K562 (cell line): ENCODE measurements at regions not wholly inside any gene's neighbourhood (a gene's known extent, or its start where the extent isn't known, plus 50 kb on each side); places are given as distances from the start of the nearest gene placed in this dataset.

ENCODE experiments used
- CBX1 ChIP-seq: sonication (generic); IDR thresholded peaks from 2 replicates; pipeline ENCODE4 v1.6.1; 2016; ENCODE audit warnings: antibody characterized with exemption, low read depth, mild to moderate bottlenecking
- CREB3 ChIP-seq: fragments of 450-650 bp; conservative IDR thresholded peaks from 2 replicates; pipeline ENCODE4 v1.6.1; 2016; ENCODE audit warnings: missing genetic modification characterization, low read depth, mild to moderate bottlenecking, missing compliant biosample characterization, moderate library complexity
- GATAD2B ChIP-seq: fragments of 450-650 bp; IDR thresholded peaks from 2 replicates; pipeline ENCODE4 v1.6.1; 2017; ENCODE audit warnings: mild to moderate bottlenecking, borderline replicate concordance
- HINFP ChIP-seq: fragments of 450-650 bp; conservative IDR thresholded peaks from 2 replicates; pipeline ENCODE4 v1.6.1; 2016; ENCODE audit warnings: missing genetic modification characterization, low read depth, mild to moderate bottlenecking, control low read depth, missing compliant biosample characterization
- KAT2B ChIP-seq: IDR thresholded peaks from one replicate; pipeline ENCODE4 v1.6.1; 2012; ENCODE audit warnings: low read depth, mild to moderate bottlenecking, control low read depth, inconsistent platforms, low read length, moderate library complexity
- MITF ChIP-seq: IDR thresholded peaks from 2 replicates; pipeline ENCODE4 v1.6.1; 2014; ENCODE audit warnings: antibody characterized with exemption
- NFRKB ChIP-seq: fragments of 450-650 bp; IDR thresholded peaks from 2 replicates; pipeline ENCODE4 v1.6.1; 2016; ENCODE audit warnings: low read depth
- NR4A1 ChIP-seq, 2 experiments: fragments of 250-450 bp in 1 of 2; fragments of 450-650 bp in 1 of 2; sonication (Bioruptor Pico) in 1 of 2; IDR thresholded peaks; 2 replicates each; pipeline versions ENCODE4 v1.4.0 to v1.6.1; 2016 to 2020; ENCODE audit warnings: mild to moderate bottlenecking in 2 of 2, missing compliant biosample characterization in 1 of 2, missing genetic modification characterization in 1 of 2, moderate library complexity in 1 of 2
- PHB ChIP-seq: fragments of 250-450 bp; sonication (Bioruptor Pico); IDR thresholded peaks from 2 replicates; pipeline ENCODE4 v1.5.0; 2021
- YY1 ChIP-seq, 3 experiments: IDR thresholded peaks; 2 replicates each; pipeline ENCODE4 v1.6.1; 2011; ENCODE audit warnings: low read length in 2 of 3, mild to moderate bottlenecking in 2 of 3, moderate library complexity in 2 of 3, borderline replicate concordance in 1 of 3, control low read depth in 1 of 3, low read depth in 1 of 3; ENCODE audit not compliant: insufficient read depth in 3 of 3, insufficient replicate concordance in 2 of 3, control insufficient read depth in 1 of 3, insufficient read length in 1 of 3; ENCODE audit errors: extremely low read depth in 1 of 3
- ZC3H8 ChIP-seq: fragments of 450-650 bp; IDR thresholded peaks from 2 replicates; pipeline ENCODE4 v1.6.1; 2017
- ZFPM2 ChIP-seq: fragments of 250-450 bp; sonication (Bioruptor Pico); IDR thresholded peaks from 2 replicates; pipeline ENCODE4 v1.5.1; 2022; ENCODE audit warnings: mild to moderate bottlenecking
- ZNF124 ChIP-seq: sonication (generic); formaldehyde crosslinking; IDR thresholded peaks from 2 replicates; pipeline ENCODE4 v1.8.1; 2022; ENCODE audit warnings: missing genetic modification reagents
- ZNF140 ChIP-seq: fragments of 250-450 bp; sonication (Bioruptor Pico); IDR thresholded peaks from 2 replicates; pipeline ENCODE4 v1.8.0; 2021; ENCODE audit warnings: moderate library complexity, mild to moderate bottlenecking, inconsistent platforms
- ZNF143 ChIP-seq: sonication (generic); formaldehyde crosslinking; IDR thresholded peaks from 2 replicates; pipeline ENCODE4 v1.9.0; 2022; ENCODE audit warnings: mild to moderate bottlenecking, missing genetic modification reagents
- ZNF174 ChIP-seq: fragments of 250-450 bp; sonication (Bioruptor Pico); IDR thresholded peaks from 2 replicates; pipeline ENCODE4 v1.4.0; 2020; ENCODE audit warnings: mild to moderate bottlenecking
- ZNF324 ChIP-seq: fragments of 250-450 bp; sonication (Bioruptor Pico); IDR thresholded peaks from 2 replicates; pipeline ENCODE4 v1.4.0; 2020; ENCODE audit warnings: mild to moderate bottlenecking
- ZNF586 ChIP-seq: fragments of 450-650 bp; formaldehyde crosslinking; conservative IDR thresholded peaks from 2 replicates; pipeline ENCODE4 v1.4.0; 2020; ENCODE audit warnings: mild to moderate bottlenecking, moderate library complexity
- ZNF707 ChIP-seq: fragments of 250-450 bp; sonication (Bioruptor Pico); conservative IDR thresholded peaks from 2 replicates; pipeline ENCODE4 v1.8.0; 2022; ENCODE audit warnings: inconsistent platforms, mild to moderate bottlenecking, moderate library complexity
- TF ChIP-seq, protein P1 (sequence below): fragments of 250-450 bp; sonication (Bioruptor Pico); IDR thresholded peaks from 2 replicates; pipeline ENCODE4 v1.5.0; 2020; ENCODE audit warnings: mild to moderate bottlenecking
- TF ChIP-seq, protein P2 (sequence below): fragments of 200-800 bp; sonication (Bioruptor generic); IDR thresholded peaks from 2 replicates; pipeline ENCODE4 v1.6.1; 2017; ENCODE audit warnings: missing genetic modification characterization, missing compliant biosample characterization
- TF ChIP-seq, protein P3 (sequence below): fragments of 250-450 bp; sonication (Bioruptor Pico); IDR thresholded peaks from 2 replicates; pipeline ENCODE4 v1.9.0; 2021; ENCODE audit warnings: mild to moderate bottlenecking

DNA sequence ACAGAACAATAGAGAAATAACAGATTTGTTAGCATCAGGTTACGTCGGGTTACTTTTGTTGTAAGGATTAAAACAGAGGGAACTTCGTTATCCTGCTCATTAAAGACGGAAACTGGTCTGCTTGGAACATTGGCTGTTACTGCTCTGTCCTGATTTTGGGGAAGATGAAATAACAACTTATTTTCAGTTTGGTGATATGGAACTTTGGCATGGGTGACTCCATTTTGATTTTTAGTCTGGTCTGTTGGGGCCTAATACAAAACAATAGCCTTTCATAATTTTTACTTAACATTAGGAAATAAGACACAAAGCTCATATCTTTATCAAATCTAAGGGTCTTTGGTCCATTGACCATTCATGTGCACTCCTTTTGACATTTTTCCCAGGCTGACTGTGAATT is 220.5 kb upstream of the DUSP10 start (continued):
- TF ChIP-seq CREB3 (tag), result peak; percentile 97
- TF ChIP-seq GATAD2B, result no peak
- TF ChIP-seq NR4A1 (CRISPR knock-in tag; IDR thresholded peaks at IDR 0.05), result peak; percentile 88; the same call in 1 of the 2 replicates
- TF ChIP-seq NR4A1 (tag; IDR thresholded peaks at IDR 0.05), result peak; percentile 98
- TF ChIP-seq, protein P1, sequence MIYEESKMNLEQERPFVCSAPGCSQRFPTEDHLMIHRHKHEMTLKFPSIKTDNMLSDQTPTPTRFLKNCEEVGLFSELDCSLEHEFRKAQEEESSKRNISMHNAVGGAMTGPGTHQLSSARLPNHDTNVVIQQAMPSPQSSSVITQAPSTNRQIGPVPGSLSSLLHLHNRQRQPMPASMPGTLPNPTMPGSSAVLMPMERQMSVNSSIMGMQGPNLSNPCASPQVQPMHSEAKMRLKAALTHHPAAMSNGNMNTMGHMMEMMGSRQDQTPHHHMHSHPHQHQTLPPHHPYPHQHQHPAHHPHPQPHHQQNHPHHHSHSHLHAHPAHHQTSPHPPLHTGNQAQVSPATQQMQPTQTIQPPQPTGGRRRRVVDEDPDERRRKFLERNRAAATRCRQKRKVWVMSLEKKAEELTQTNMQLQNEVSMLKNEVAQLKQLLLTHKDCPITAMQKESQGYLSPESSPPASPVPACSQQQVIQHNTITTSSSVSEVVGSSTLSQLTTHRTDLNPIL (CRISPR knock-in tag), result peak; percentile 94
- TF ChIP-seq ZNF324 (CRISPR knock-in tag), result peak; percentile 82
- TF ChIP-seq MITF, result no peak
- peak; percentile 89 for TF ChIP-seq ZNF140 (CRISPR knock-in tag)
- peak; percentile 78 for TF ChIP-seq ZNF707 (CRISPR knock-in tag)
- peak; percentile 54; the same call in 1 of the 2 replicates for TF ChIP-seq ZNF174 (CRISPR knock-in tag)
- TF ChIP-seq, protein P2, sequence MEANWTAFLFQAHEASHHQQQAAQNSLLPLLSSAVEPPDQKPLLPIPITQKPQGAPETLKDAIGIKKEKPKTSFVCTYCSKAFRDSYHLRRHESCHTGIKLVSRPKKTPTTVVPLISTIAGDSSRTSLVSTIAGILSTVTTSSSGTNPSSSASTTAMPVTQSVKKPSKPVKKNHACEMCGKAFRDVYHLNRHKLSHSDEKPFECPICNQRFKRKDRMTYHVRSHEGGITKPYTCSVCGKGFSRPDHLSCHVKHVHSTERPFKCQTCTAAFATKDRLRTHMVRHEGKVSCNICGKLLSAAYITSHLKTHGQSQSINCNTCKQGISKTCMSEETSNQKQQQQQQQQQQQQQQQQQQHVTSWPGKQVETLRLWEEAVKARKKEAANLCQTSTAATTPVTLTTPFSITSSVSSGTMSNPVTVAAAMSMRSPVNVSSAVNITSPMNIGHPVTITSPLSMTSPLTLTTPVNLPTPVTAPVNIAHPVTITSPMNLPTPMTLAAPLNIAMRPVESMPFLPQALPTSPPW (CRISPR knock-in tag), result peak; percentile 44; the same call in 1 of the 2 replicates
- no peak for TF ChIP-seq ZNF143 (CRISPR knock-in tag)
- peak; percentile 93; the same call in 1 of the 2 replicates for TF ChIP-seq ZFPM2 (CRISPR knock-in tag)
- TF ChIP-seq ZNF586, result 0 out of 2 replicates have a peak, but pooled peaks have one; percentile 52
- no peak for TF ChIP-seq NFRKB
- TF ChIP-seq, protein P3, sequence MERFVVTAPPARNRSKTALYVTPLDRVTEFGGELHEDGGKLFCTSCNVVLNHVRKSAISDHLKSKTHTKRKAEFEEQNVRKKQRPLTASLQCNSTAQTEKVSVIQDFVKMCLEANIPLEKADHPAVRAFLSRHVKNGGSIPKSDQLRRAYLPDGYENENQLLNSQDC (CRISPR knock-in tag), result no peak
- no peak for TF ChIP-seq YY1 (IDR thresholded peaks at IDR 0.05; ENCODE audit: borderline replicate concordance in 1 of 3, control insufficient read depth in 1 of 3, extremely low read depth in 1 of 3, insufficient read depth in 3 of 3, insufficient read length in 1 of 3, insufficient replicate concordance in 2 of 3, low read depth in 1 of 3, low read length in 2 of 3)
- TF ChIP-seq ZNF124 (CRISPR knock-in tag), result no peak
- TF ChIP-seq KAT2B, result no peak
- peak; percentile 92 for TF ChIP-seq HINFP (tag)
- TF ChIP-seq CBX1, result no peak
- no peak for TF ChIP-seq ZC3H8
- TF ChIP-seq PHB (CRISPR knock-in tag), result 0 out of 2 replicates have a peak, but pooled peaks have one; percentile 60
